GM12878 (cell line): ENCODE measurements at regions not wholly inside any gene's neighbourhood (a gene's known extent, or its start where the extent isn't known, plus 50 kb on each side); places are given as distances from the start of the nearest gene placed in this dataset.

Source experiments
- CBX3 ChIP-seq: fragments of 200-600 bp; sonication (generic); IDR thresholded peaks from 2 replicates; pipeline ENCODE4 v1.6.1; 2016; ENCODE audit warnings: low read depth, borderline replicate concordance
- CHD2 ChIP-seq: IDR thresholded peaks from 2 replicates; pipeline ENCODE4 v1.6.1; 2011; ENCODE audit warnings: low read depth, low read length, improper control_type of control experiment, borderline replicate concordance
- CTCF ChIP-seq, 3 experiments: IDR thresholded peaks in 2 of 3; conservative IDR thresholded peaks in 1 of 3; 2 replicates each; pipeline ENCODE4 v1.5.1; 2011; ENCODE audit warnings: low read depth in 3 of 3, low read length in 3 of 3, mild to moderate bottlenecking in 3 of 3, control low read depth in 2 of 3, moderate library complexity in 2 of 3, inconsistent platforms in 1 of 3, mixed read lengths in 1 of 3; ENCODE audit not compliant: control insufficient read depth in 2 of 3, insufficient read depth in 1 of 3; ENCODE audit errors: extremely low read depth in 1 of 3
- E2F4 ChIP-seq: IDR thresholded peaks from 2 replicates; pipeline ENCODE4 v1.6.1; 2012; ENCODE audit warnings: low read depth, low read length, improper control_type of control experiment
- JUND ChIP-seq: IDR thresholded peaks from 2 replicates; pipeline ENCODE4 v1.6.1; 2012; ENCODE audit warnings: low read depth, mild to moderate bottlenecking, low read length, improper control_type of control experiment, moderate library complexity
- MYC ChIP-seq: IDR thresholded peaks from 2 replicates; pipeline ENCODE4 v1.6.1; 2011; ENCODE audit warnings: mild to moderate bottlenecking, low read length, moderate library complexity, inconsistent platforms; ENCODE audit not compliant: insufficient read depth, insufficient replicate concordance, insufficient read length, severe bottlenecking
- NR2F1 ChIP-seq: fragments of 450-650 bp; conservative IDR thresholded peaks from 2 replicates; pipeline ENCODE4 v1.6.1; 2017; ENCODE audit warnings: mild to moderate bottlenecking
- POLR2AphosphoS2 ChIP-seq: IDR thresholded peaks from 2 replicates; pipeline ENCODE4 v1.6.1; 2011; ENCODE audit warnings: low read depth, mild to moderate bottlenecking, low read length, improper control_type of control experiment, moderate library complexity
- RAD51 ChIP-seq: fragments of 450-650 bp; IDR thresholded peaks from 2 replicates; pipeline ENCODE4 v1.6.1; 2016; ENCODE audit warnings: moderate library complexity, mild to moderate bottlenecking, inconsistent platforms
- ZBED1 ChIP-seq: IDR thresholded peaks from 2 replicates; pipeline ENCODE4 v1.6.1; 2016; ENCODE audit warnings: borderline replicate concordance

GRCh38 chr2:20556756-20557155, 94.1 kb downstream of the HS1BP3 start:
- TF ChIP-seq CBX3 (no peak), CHD2 (no peak), JUND (no peak), CTCF (IDR thresholded peaks at IDR 0.05 in 2 of 3, conservative IDR thresholded peaks at IDR 0.05 in 1 of 3; ENCODE audit: control insufficient read depth in 2 of 3, extremely low read depth in 1 of 3, insufficient read depth in 1 of 3, low read depth in 3 of 3, low read length in 3 of 3) (no peak), ZBED1 (no peak), POLR2AphosphoS2 (no peak), E2F4 (no peak), MYC (no peak), NR2F1 (no peak), RAD51 (no peak)
